CD4-positive, alpha-beta memory T cell (primary cell): ENCODE measurements at regions not wholly inside any gene's neighbourhood (a gene's known extent, or its start where the extent isn't known, plus 50 kb on each side); places are given as distances from the start of the nearest gene placed in this dataset.
"Not testable (repeated sequence)": the region's sequence is repeated elsewhere in the genome, so short reads cannot be mapped to it uniquely, and the experiment has no call there.

Source experiments
- CTCF ChIA-PET: fragments of 350-600 bp; sonication (Branson Sonifier 250); formaldehyde crosslinking; loops from one replicate; lab custom pipeline; 2021; ENCODE audit warnings: inconsistent platforms; ENCODE audit not compliant: partially characterized antibody; lab: Charles Lee
- POLR2A ChIA-PET: fragments of 350-600 bp; sonication (Branson Sonifier 250); formaldehyde crosslinking; loops from one replicate; lab custom pipeline; 2021; ENCODE audit not compliant: partially characterized antibody; lab: Charles Lee
- DNase-seq, 5 donors: peaks; one replicate each; pipeline versions ENCODE4 v3.0.0 to v3.0.0-alpha.2; 2020 to 2022; ENCODE audit warnings: mixed read lengths in 1 of 5
- H3K27ac ChIP-seq: one replicate; pipeline ENCODE4 v1.7.0; 2013; ENCODE audit warnings: low read depth, low read length
- H3K27me3 ChIP-seq: 2 replicates; pipeline ENCODE4 v1.7.0; 2013; ENCODE audit warnings: mild to moderate bottlenecking, low read length, moderate library complexity; ENCODE audit not compliant: insufficient read depth
- H3K36me3 ChIP-seq: 2 replicates; pipeline ENCODE4 v1.7.0; 2013; ENCODE audit warnings: mild to moderate bottlenecking, low read length, moderate library complexity; ENCODE audit not compliant: insufficient read depth
- H3K4me1 ChIP-seq: 2 replicates; pipeline ENCODE4 v1.7.0; 2013; ENCODE audit warnings: mild to moderate bottlenecking, low read length, moderate library complexity; ENCODE audit not compliant: insufficient read depth
- H3K4me3 ChIP-seq, 2 donors: one replicate each; pipeline ENCODE4 v1.7.0; 2013; ENCODE audit warnings: low read length in 2 of 2, mild to moderate bottlenecking in 1 of 2
- H3K9me3 ChIP-seq, 2 donors: one replicate each; pipeline ENCODE4 v1.7.0; 2013; ENCODE audit warnings: low read length in 2 of 2, control low read depth in 1 of 2; ENCODE audit not compliant: control insufficient read depth in 1 of 2
- H3K27ac Mint-ChIP-seq, 7 donors: one replicate each; pipeline ENCODE4 v1.8.0; 2020 to 2021; ENCODE audit warnings: mixed read lengths in 7 of 7, mild to moderate bottlenecking in 6 of 7, inconsistent platforms in 3 of 7, moderate library complexity in 3 of 7
- H3K27me3 Mint-ChIP-seq, 2 donors: one replicate each; pipeline ENCODE4 v1.8.0; 2020 to 2021; ENCODE audit warnings: mixed read lengths in 2 of 2
- H3K36me3 Mint-ChIP-seq, 2 donors: one replicate each; pipeline ENCODE4 v1.8.0; 2020 to 2021; ENCODE audit warnings: mixed read lengths in 2 of 2, inconsistent platforms in 1 of 2, mild to moderate bottlenecking in 1 of 2
- H3K4me1 Mint-ChIP-seq, 4 donors: one replicate each; pipeline ENCODE4 v1.8.0; 2020 to 2021; ENCODE audit warnings: mixed read lengths in 4 of 4, mild to moderate bottlenecking in 1 of 4
- H3K4me3 Mint-ChIP-seq, 8 donors: one replicate each; pipeline ENCODE4 v1.8.0; 2020 to 2021; ENCODE audit warnings: mixed read lengths in 8 of 8, mild to moderate bottlenecking in 7 of 8, moderate library complexity in 6 of 8, inconsistent platforms in 3 of 8
- H3K9me3 Mint-ChIP-seq, 8 donors: one replicate each; pipeline ENCODE4 v1.8.0; 2020 to 2021; ENCODE audit warnings: mixed read lengths in 8 of 8, mild to moderate bottlenecking in 5 of 8, inconsistent platforms in 3 of 8, moderate library complexity in 1 of 8
- intact Hi-C: fragments of 100-400 bp; cut with micrococcal nuclease; formaldehyde crosslinking; loops from one replicate; pipeline ENCODE4 v1.15.1; 2023

DNA sequence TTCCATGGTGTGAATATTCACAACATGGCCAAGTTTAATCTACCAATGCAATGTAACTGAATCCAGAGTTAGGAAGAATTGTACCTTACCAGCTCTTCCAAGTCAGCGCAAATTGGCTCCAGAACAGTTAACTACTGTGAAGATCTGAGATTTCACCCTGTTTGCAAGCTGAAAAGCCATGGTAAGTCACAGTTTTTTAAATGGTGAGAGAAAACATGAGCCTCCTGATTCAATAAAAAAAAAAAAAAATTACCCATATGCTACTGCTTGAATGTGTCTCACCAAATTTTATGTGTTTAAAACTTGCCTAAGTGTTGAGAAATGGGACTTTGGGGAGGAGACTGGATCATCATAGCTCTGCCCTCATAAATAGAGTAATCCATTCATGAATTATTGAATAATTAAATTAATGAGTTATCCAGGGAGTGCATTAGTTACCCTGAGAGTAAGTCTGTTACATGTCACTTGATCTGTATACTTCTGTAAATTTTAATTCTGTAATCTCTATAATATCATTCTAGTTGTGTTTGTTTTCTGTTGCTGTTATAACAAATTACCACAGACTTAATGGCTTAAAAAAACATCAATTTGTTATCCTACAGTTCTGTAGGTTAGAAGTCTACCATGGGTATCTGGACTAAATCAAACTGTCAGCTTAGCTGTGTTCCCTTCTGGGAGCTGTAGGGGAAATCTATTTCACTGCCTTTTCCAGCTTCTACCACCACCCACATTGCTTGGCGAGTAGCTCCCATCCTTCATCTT is 1355.9 kb downstream of the GRIK2 start:
- Mint-ChIP-seq H3K9me3 (peaks cover 0 to 5% (median 2%) of the 10 kb centered on the region in 8 donors), H3K4me1 (no peaks in the 10 kb centered on the region), H3K36me3 (no peaks in the 10 kb centered on the region), H3K27me3 (no peaks in the 10 kb centered on the region), H3K27ac (no peak overlapping the region), H3K4me3 (no peak overlapping the region)
- Histone ChIP-seq H3K9me3 (no peaks in the 10 kb centered on the region), H3K4me1 (no peaks in the 10 kb centered on the region), H3K27ac (no peak overlapping the region), H3K4me3 (no peak overlapping the region), H3K27me3 (no peaks in the 10 kb centered on the region), H3K36me3 (no peaks in the 10 kb centered on the region)
- CTCF ChIA-PET, result interaction anchor here (0.7 kb wide), 1 partner anchor 39 kb away, joined by 3 read pairs; no protein-coding TSS in a partner anchor
- DNase-seq, result peak in 1 of 5 donors; percentile 2
- POLR2A ChIA-PET, result no interaction called here
- intact Hi-C loops, result no loop called here

- Histone ChIP-seq H3K27me3 (no peaks in the 10 kb centered on the region), H3K27ac (no peak overlapping the region), H3K9me3 (no peaks in the 10 kb centered on the region), H3K4me1 (no peaks in the 10 kb centered on the region), H3K4me3 (no peak overlapping the region), H3K36me3 (no peaks in the 10 kb centered on the region)
- H3K36me3 Mint-ChIP-seq, result no peaks in the 10 kb centered on the region
- peaks cover 0 to 5% (median 2%) of the 10 kb centered on the region in 8 donors for H3K9me3 Mint-ChIP-seq
- CTCF ChIA-PET, result no interaction called here
- POLR2A ChIA-PET, result no interaction called here
- no peaks in the 10 kb centered on the region for H3K27me3 Mint-ChIP-seq
- no peak overlapping the region for H3K4me3 Mint-ChIP-seq
- no peaks in the 10 kb centered on the region for H3K4me1 Mint-ChIP-seq
- H3K27ac Mint-ChIP-seq, result no peak overlapping the region
- intact Hi-C loops, result no loop called here
- no peak for DNase-seq
These were observed 1353.4 kb downstream of the GRIK2 start for GRCh38 chr6:102746941-102747340.

- ChIA-PET CTCF (no interaction called here), POLR2A (no interaction called here)
- H3K4me1 Mint-ChIP-seq, result no peaks in the 10 kb centered on the region
- Histone ChIP-seq H3K9me3 (no peaks in the 10 kb centered on the region), H3K36me3 (no peaks in the 10 kb centered on the region), H3K27ac (no peak overlapping the region), H3K4me1 (no peaks in the 10 kb centered on the region), H3K4me3 (no peak overlapping the region), H3K27me3 (no peaks in the 10 kb centered on the region)
- DNase-seq, result no peak
- no peak overlapping the region for H3K4me3 Mint-ChIP-seq
- H3K27me3 Mint-ChIP-seq, result no peaks in the 10 kb centered on the region
- H3K9me3 Mint-ChIP-seq, result peaks cover 0 to 3% (median under 1%) of the 10 kb centered on the region in 8 donors
- H3K27ac Mint-ChIP-seq, result no peak overlapping the region
- H3K36me3 Mint-ChIP-seq, result no peaks in the 10 kb centered on the region
- intact Hi-C loops, result no loop called here
These were observed 1349.3 kb downstream of the GRIK2 start for GRCh38 chr6:102742754-102743356.

DNA sequence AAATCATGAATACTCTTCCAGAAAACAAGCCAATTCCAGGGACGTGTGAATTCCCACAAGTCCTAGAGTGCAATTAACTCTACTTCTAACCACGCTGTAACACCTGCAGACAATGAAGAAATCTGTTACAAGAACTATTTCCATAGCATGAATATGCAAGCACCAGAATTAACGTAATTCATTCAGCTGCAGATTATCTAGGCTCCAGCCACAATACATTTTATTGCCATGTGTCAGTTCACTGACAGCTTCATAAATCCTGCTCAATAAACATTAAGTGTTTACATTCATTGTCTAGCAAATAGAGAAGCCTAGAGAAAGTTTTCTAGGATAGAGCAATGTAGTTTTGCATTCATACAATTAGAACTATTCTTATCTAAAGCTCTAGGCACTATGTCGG is 1348.5 kb downstream of the GRIK2 start:
- Histone ChIP-seq H3K27me3 (no peaks in the 10 kb centered on the region), H3K4me3 (no peak overlapping the region), H3K4me1 (no peaks in the 10 kb centered on the region), H3K27ac (no peak overlapping the region), H3K36me3 (no peaks in the 10 kb centered on the region), H3K9me3 (no peaks in the 10 kb centered on the region)
- DNase-seq, result no peak
- ChIA-PET CTCF (no interaction called here), POLR2A (no interaction called here)
- peaks cover 0 to 5% (median 0%) of the 10 kb centered on the region in 8 donors for H3K9me3 Mint-ChIP-seq
- H3K36me3 Mint-ChIP-seq, result no peaks in the 10 kb centered on the region
- H3K4me3 Mint-ChIP-seq, result no peak overlapping the region
- H3K4me1 Mint-ChIP-seq, result no peaks in the 10 kb centered on the region
- intact Hi-C loops, result no loop called here
- H3K27me3 Mint-ChIP-seq, result no peaks in the 10 kb centered on the region
- no peak overlapping the region for H3K27ac Mint-ChIP-seq

- POLR2A ChIA-PET, result no interaction called here
- Histone ChIP-seq H3K27me3 (no peaks in the 10 kb centered on the region), H3K4me1 (no peaks in the 10 kb centered on the region), H3K27ac (no peak overlapping the region), H3K9me3 (peaks cover 0 to 3% of the 10 kb centered on the region in 2 donors), H3K4me3 (no peak overlapping the region), H3K36me3 (no peaks in the 10 kb centered on the region)
- Mint-ChIP-seq H3K36me3 (no peaks in the 10 kb centered on the region), H3K27ac (no peak overlapping the region), H3K27me3 (no peaks in the 10 kb centered on the region), H3K9me3 (peaks cover 0 to 8% (median 0%) of the 10 kb centered on the region in 8 donors), H3K4me1 (no peaks in the 10 kb centered on the region), H3K4me3 (no peak overlapping the region)
- no peak for DNase-seq
- CTCF ChIA-PET, result no interaction called here
- intact Hi-C loops, result no loop called here
These were observed 1343.4 kb downstream of the GRIK2 start for GRCh38 chr6:102736941-102737368.

GRCh38 chr6:102732898-102733297 is 1339.4 kb downstream of the GRIK2 start:
- Mint-ChIP-seq H3K4me1 (no peaks in the 10 kb centered on the region), H3K36me3 (no peaks in the 10 kb centered on the region), H3K4me3 (no peak overlapping the region), H3K9me3 (peaks cover 0 to 19% (median 4%) of the 10 kb centered on the region in 8 donors), H3K27ac (no peak overlapping the region), H3K27me3 (no peaks in the 10 kb centered on the region)
- intact Hi-C loops, result no loop called here
- H3K27me3 ChIP-seq, result no peaks in the 10 kb centered on the region
- no peak overlapping the region for H3K4me3 ChIP-seq
- H3K36me3 ChIP-seq, result no peaks in the 10 kb centered on the region
- peaks cover 0 to 3% of the 10 kb centered on the region in 2 donors for H3K9me3 ChIP-seq
- H3K27ac ChIP-seq, result no peak overlapping the region
- H3K4me1 ChIP-seq, result no peaks in the 10 kb centered on the region
- no peak for DNase-seq
- POLR2A ChIA-PET, result no interaction called here
- CTCF ChIA-PET, result no interaction called here

DNA sequence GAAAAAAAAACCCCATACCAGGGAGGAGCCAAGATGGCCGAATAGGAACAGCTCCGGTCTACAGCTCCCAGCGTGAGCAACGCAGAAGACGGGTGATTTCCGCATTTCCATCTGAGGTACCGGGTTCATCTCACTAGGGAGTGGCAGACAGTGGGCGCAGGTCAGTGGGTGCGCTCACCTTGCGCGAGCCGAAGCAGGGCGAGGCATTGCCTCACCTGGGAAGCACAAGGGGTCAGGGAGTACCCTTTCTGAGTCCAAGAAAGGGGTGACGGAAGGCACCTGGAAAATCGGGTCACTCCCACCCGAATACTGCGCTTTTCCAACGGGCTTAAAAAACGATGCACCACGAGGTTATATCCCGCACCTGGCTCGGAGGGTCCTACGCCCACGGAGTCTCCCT is 1328.6 kb downstream of the GRIK2 start:
- H3K27me3 ChIP-seq, H3K27ac ChIP-seq, H3K27me3 Mint-ChIP-seq, H3K4me1 ChIP-seq, DNase-seq, H3K4me3 Mint-ChIP-seq, H3K9me3 Mint-ChIP-seq, H3K9me3 ChIP-seq, H3K4me3 ChIP-seq, H3K36me3 ChIP-seq, POLR2A ChIA-PET, intact Hi-C loops, H3K36me3 Mint-ChIP-seq, CTCF ChIA-PET, H3K4me1 Mint-ChIP-seq: not testable (repeated sequence)
- peak overlapping the region in 1 of 7 donors; percentile 29 for H3K27ac Mint-ChIP-seq
